ENCODE measurements at regions not wholly inside any gene's neighbourhood (a gene's known extent, or its start where the extent isn't known, plus 50 kb on each side); places are given as distances from the start of the nearest gene placed in this dataset.

DNA sequence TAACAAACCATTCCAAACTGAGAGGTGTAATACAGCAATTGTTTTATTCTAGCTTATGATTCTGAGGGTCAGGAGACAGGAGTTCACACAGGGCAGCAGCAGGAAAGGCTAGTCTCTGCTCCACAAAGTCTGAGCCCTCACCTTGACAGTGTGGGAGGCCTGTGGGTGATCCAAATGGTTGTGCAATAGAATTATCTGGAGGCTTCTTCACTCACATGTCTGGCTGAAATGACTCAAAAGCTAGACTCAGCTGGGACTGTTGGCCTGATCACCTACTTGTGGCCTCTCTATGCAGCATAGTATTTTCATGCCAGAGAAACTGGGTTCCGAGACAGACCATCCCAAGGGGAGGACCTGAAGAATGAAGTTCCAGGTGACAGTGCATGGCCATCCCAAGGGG lies 233.9 kb upstream of the UBE2E2 start:
- no peak for FAIRE-seq

DNA sequence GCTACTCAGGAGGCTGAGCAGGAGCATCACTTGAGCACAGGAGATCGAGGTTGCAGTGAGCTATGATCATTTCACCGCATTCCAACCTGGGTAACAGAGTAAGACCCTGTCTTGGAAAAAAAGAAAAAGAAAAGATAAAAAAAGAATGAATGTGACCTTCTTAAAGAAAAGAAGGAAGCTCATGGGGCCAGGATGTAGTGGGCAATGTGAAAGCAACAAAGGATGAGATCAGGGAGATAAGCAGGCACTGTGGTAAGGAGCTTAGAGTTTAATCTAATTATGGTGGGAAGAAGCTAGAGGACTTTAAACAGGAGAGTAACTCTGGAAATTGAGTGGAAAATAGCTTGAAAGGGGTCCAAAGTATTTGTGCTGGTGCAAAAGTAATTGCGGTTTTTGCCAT lies 231.6 kb upstream of the UBE2E2 start:
- FAIRE-seq: no peak

DNA sequence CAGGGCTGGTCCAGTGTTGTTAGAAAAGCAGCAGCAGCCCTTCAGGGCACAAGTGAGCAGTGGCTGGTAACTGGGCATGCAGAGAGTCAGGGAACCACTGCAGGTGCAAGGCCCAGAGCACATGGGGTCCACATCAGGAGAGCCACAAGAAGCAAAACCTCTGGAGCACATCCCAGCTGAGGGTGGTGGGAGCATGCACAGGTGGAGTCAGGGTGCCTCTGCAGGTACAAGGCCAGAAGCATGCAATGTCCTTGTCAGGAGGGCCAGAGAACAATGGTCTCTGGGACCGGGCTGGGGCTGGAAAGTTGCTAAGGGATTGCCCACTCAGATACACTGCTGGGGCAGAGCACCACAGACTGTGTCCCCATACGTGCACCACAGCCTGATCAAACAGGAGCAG lies 226.1 kb upstream of the UBE2E2 start:
- FAIRE-seq: no peak

DNA sequence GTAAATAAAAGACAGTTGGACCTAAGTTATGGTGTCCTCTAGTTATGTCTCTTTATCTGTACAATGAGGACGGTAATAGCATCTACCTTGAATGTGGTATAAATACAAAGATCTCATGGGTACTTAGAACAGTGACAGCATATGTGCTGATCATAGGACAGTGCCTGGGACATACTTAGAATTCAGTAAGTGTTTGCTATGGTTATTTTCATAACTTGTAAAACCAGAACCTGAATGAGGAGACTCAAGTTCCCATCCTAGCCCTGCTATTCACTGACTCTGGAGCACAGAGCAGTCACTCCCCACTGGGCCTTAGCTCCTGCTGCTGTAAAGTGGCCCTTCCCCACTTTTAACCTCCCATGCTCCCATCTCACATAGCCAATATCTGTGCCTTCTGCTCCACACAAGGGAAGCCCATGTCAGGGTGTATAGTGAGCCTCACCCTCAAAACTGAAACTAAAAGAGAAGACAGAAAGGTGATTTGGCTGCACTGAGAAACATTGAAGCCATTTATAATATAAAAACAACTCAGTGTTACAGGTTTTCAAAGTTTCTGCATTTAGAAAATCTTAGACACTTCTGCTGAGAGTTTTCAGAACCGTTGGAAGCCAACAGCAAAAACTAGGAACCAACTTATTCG lies 225.4 kb upstream of the UBE2E2 start:
- FAIRE-seq: no peak

DNA sequence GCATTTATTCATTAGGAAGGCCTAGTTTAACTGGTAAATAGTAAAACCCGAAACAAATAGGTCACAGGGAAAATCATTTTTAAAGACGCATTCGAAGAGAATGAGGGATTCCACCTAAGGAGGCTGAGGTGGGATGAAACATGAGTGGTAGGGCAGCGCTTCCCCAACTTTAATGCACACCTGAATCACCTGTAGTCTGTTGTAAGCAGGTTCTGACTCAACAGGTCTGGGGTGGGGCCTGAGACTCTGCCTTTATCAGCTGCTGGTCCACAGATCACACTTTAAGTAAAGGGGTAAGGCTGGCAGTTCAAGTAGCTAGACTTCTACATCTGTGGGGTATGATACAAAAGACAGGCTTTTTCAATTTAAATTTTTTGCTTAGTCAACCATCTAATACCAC lies 223.5 kb upstream of the UBE2E2 start:
- FAIRE-seq: no peak

DNA sequence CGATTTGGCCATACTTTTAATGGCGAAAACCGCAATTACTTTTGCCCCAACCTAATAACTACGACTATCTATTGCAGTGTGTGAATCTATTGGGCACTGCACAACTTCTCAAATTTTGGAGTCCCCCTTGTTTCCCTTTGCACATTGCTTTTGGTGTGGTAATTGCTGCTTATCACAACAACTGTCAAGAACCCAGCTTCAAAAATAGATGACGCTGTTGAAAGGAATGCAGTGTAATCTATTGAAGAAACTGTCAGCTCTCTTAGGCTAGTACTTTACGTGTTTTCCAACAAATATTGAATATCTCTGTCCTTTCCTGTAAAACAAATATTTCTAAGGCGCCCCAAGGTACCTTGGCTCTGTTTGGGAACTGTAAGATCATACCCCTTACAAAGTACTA lies 222.8 kb upstream of the UBE2E2 start:
- no peak for FAIRE-seq

DNA sequence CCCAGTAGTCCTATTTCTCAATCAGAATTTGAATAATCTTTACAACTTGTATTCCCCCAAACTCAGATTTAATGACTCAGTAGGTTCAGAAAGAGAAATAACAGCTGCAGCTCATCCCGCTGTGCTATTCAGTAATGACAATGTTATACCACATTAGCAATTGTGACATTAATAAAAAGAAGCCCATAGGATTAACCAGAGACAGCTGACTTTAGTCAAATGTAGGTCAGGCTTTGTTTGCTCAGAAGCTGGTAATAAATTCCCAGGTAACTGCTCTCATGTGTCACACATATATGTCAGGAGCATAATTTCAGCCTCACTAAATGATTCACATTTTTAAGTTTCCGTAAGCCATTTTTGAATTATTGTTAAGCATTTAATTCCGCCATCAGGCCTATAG lies 222.0 kb upstream of the UBE2E2 start:
- no peak for FAIRE-seq

DNA sequence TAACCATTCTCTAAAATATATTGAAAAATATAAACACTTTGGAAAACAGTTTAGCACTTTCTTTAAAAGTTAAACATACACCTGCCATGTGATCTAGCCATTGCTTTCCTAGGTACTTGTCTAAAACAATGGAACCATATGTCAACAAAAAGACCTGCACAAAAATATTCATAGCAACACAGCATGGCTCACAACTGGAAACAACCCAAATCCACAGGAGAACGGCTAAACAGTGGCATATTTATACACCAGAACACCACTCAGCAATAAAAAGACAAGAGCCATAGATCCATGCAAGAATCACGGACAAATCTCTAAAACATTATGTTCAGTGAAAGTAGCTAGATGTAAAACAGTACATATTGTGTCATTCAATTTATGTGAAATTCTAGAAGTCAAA lies 221.3 kb upstream of the UBE2E2 start:
- no peak for FAIRE-seq

DNA sequence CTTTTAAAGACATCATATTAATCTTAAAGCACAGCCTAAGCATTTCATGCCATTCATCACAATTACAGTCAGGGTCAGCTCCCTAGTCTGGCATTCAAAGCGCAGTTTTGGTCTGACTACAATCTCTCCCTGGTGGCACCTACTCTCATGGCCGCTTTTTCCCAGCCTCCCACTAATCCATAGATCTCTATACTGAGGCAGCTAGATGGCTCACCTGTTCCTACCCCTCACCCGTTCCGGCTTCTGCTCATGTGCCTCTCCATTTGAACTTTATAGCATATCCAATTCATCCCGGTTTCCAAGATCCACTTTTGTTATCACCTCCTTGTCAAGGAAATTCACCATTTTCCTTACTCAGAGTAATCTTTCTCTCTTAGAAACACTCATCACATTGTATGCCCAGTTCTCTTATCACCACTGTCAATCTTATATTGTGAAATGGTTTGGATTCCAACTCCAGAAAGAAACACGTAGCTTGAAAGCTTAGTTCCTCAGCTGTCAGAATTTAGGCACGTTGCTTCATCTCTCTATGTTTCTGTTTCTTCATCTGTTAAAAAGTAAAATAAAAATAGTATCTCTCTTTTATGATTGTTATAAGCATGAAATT lies 220.0 kb upstream of the UBE2E2 start:
- no peak for FAIRE-seq

DNA sequence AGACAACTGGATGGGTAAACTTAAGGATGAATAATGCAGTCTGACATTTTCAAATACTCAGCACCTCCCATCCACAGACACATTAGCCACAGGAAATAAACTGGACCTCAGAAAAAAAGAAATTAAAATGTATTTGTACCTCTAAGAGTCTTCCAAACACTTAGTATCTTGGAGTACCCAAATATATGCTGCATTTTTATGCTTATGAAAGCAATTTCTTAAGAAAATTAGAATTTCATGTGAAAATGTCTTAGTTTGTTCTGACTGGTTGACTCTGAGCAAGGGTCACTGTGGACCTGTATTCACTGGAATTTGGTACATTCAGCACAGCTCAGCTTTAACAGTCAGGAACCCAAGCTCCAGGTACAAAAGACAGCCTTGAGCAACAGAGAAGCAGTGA lies 216.2 kb upstream of the UBE2E2 start:
- no peak for FAIRE-seq

DNA sequence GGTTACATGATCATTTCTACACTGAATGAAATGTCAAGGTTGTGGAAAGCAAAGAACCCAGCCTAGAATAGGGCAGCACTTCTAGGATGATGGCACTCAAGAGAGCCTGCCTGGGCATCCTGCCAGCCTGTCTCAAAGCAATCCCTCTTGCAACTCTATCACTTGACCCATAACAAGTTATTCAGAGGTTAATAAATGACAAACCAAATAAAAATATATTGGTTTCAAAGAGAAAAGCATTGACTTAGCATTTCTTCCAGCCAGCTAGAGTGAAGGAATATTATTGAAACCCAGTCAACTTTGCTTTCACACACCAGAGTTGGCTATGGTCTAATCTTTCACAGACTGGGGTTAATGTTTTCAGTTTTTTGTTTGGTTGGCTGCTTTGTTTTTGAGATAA lies 214.6 kb upstream of the UBE2E2 start:
- FAIRE-seq: no peak

DNA sequence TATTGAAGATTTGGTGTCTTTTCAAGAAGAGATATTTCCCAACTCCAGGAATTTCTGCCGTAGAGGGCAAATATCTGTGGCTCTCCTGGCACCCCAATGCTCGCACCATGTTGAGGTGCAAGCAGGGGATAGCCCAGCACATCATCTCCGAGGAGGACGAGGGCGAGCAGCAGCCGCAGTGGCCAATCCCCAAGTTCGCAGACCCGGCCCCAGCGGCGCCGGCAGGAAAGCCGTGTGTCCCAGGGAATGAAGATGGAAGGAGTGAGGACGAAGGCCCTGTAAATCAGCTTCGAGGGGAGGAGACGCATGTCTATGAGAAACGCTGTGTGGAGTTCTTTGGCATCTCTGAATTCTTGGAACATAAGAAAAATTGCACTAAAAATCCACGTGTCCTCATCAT lies 213.4 kb upstream of the UBE2E2 start:
- FAIRE-seq: no peak

DNA sequence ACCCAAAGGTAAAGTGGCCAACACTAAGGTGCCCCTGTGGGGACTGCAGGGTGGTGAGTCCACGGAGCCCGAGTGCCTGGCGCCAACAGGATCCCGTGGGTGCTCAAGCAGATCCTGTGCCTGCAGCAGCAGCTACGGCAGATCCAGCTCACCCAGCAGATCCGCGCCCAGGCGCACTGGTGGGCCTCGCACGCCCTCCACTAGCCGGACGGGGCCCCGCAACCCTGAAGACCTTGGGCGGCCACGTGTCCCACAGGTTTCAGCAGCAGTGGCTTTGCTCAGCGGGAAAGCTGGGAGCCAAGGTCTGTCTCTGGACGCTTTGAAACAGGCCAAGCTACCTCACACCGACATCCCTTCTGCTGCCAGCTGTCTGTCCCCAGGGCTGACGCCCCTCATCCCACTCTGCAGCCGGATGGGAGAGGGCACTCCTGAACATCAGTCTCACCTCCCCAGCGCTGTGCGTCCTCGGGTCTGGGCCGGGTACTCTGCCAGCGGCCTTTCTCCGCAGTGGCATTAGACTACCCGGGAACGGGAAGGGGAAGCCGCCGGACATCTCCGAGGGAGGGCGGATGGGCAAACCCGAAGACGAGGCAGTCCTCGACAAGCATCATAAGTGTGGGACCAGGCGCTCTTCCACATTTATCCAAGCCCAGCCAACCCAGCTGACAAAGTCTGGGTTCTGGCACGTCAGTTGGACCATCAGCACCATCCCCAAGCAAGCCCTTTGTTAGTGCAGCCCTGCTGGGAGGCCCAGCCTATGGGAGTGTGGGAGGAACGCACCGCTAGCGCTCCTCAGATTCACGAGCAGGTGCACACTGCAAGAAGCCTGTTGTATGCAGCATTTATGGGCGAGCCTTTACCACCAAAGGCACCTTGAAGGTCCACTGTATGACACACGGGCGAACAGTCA lies 212.6 kb upstream of the UBE2E2 start:
- FAIRE-seq: no peak

DNA sequence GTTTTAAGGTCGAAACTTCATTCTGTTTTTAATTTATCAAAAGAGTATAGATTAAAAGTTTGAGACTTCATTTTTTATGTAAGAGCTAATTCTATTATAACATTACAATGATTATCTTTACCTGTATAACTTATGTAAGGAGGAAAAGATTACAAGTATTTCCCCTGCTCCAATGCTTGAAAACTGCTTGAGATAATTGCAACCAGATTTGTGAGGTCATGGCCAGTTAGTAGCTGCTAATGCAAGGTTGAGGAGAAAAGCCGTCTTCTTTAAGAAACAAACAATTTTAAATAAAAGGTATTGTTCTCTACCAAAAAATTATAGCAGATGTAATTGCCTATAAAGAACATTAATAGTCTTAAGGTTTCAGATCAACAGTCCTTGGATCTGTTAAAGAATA lies 208.3 kb upstream of the UBE2E2 start:
- no peak for FAIRE-seq

DNA sequence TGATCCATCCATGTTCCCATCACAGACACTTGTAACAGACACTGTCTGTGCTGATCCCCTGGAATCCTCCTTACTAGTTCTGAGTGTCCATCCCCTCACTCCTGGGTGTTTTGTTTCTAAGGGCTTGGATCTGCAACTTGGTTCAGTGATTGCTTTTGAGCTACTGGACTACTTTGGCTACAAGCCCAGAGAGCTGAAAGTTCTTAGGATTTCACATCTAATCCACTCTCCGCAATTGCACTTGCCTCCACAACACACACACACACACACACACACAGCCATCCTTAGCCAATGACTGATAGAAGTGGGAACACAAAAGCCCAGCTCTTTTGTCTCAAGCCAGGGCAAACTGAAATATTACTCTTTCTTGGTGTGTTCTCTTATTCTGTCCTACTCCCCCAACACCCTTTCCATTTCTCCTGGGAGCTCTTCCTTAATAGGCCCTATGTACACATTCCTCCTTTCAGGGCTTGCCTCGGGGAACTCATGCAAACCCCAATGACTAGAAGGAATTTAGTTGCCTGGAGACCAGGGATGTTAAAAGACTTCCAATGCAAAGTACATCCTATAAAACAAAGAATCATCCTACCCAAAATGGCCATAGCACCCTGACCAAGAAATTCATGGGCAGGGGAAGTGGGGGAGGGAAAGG lies 206.1 kb upstream of the UBE2E2 start:
- FAIRE-seq: no peak

DNA sequence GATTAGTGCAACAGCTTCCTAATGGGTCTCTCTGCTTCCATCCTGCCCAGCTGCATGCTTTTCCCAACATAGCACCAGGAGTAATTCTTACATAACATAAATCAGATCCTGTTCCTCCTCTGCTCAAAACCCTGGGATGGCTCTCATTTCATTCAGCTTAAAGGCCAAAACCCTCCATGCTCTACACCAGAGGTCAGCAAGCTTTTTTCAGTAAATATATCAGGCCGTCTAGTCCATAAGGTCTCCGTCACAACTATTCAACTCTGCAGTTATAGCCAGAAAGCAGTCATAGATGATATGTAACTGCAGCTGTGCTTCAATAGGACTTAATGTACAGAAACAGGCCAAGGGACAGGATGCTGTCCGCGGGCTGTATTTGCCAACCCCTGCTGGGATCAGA lies 202.8 kb upstream of the UBE2E2 start:
- no peak for FAIRE-seq

DNA sequence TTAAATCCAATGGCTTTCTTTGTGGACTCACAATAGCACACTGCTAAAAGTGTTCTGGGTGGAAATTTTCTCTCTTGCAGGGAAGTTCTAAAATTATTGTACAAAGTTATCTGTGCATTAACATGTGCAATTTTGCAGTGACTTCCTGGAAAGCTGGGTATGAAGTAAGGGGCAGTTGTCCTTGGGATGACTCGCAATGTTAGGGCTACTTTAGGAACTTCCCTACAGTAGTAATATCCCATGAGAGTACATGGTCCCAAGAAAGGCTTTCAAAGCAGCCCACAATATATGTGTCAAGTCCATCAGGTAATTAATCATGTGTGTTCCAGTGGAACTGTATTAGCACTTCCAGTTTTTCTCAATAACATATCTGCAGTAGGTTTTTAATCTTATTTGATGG lies 201.0 kb upstream of the UBE2E2 start:
- FAIRE-seq: no peak

DNA sequence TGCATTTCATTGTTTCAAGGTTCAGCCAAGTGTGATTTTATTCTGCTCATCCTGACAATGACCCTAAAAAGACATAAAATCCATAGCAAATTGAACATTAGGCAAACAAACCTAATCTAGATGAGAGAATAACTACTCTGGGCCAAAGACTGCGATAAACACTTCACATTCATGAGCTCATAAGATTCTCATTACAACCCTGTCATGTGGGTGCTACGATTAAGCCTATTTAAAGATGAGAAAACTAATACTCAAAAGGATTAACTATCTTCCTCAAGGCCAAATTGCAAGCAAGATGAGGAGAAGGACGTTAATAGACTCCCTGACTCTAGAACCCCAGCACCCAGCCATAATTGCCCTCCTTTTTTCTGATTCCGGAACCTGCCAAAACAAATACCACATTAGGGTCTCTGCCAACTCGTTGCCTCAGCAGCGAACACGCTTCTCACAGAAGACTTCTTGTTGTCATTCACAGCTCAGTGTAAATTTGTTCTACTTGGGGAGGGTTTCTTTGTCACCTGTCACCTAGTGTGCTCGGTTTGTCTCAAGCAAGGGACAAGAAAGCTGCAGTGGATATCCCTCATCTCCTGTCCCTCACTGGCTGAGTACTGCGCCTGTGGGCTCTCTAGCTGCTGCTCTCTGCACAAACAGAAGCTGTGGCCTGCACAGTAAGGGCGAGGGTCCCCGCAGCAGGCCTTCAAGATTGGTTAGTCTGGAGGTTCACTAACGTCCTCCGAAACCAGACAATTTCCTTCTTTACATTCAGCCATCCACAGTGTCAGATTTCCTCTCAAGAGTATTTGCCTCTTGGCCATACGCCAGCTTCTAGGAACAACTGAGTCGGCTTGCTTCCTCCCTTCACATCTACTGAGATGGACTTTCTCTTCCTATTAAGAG lies 200.0 kb upstream of the UBE2E2 start:
- no peak for FAIRE-seq

DNA sequence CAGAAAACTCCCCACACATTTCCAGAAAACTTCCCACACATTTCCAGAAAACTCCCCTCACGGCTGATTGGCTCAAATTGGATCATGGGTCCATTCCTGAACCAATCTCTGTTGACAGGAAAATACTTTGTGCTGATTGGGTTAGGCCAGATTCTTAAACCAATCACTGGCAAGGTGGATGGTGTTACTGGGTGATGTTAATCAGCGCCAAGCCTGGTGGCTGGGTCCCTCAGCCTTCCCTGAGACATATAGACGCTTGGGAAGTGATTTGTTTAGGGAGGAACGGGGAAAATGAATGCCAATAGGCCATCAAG lies 199.4 kb upstream of the UBE2E2 start:
- FAIRE-seq: no peak

DNA sequence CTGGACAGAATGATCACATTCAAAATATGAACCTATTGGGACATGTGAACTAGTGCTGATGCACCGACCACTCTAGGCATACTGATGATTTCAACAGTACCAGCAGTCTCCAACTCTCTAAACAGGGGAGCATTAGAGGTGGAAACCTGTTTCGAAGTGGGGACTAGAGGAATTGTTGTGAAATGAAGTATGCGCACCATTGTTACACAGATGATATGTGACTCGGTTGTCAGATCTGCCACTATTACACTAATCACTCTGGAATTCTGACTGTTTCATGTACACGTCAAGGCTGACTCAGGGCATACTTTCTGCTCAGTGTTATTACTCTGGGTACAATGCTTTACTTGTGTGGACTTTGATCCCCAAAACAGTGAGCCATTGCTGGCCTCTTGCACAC lies 198.2 kb upstream of the UBE2E2 start:
- FAIRE-seq: no peak

DNA sequence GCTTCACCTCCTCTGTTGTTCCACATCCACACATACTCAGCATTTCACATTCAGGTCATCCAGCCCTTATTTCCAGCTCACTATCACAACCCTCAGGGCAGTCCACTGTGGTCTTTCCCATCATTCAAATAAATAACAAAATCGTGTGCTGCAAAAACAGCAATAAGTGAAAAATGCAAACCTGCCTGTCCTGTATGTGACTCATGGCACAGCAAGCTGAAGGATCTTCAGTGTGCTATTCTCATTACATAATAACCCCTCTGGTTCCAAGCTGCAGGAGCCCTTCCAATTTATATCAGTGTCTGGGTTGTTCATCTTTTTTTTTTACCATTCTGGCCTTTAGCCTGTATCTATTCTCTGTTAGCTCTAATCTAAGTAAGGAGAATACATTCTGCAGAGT lies 185.3 kb upstream of the UBE2E2 start:
- FAIRE-seq: no peak

DNA sequence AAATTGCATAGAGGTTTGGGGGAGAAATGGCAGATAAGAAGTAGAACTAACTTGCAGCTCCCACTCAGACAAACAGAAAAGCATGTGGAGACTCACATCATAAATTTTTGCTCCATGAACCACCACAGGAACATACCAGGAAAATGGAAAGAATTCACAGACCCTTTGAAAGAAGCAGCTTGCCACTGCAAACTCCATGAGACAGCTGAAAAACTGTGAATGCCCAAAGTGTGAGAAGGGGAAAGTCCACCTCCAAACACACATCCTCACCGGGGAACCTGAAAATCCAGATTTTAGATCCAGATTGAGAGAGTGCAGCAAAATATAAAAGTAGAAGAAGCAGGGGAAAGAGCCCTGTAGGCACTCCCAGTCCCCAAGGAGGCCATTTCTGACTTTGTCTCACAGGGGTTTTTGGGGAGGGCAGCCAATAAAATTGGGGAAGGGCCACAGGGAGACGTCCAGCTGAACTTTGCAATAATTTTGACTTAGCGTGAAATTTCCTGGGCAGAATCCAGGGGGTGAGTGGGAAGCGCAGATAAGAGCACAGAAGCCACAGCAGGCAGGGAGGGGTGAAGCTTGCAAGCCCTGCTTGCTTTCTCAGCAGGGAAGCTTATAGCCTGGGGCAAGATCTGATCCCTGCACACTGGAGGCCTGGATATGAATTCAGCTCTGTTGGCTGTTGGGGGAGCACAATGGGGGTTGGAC lies 183.4 kb upstream of the UBE2E2 start:
- FAIRE-seq: no peak
